B cell (primary cell): ENCODE measurements at regions not wholly inside any gene's neighbourhood (a gene's known extent, or its start where the extent isn't known, plus 50 kb on each side); places are given as distances from the start of the nearest gene placed in this dataset.

Source experiments
- CTCF ChIP-seq: fragments of 200-600 bp; IDR thresholded peaks from one replicate; pipeline ENCODE4 v1.8.0; 2022; ENCODE audit warnings: antibody characterized with exemption, mild to moderate bottlenecking
- EZH2 ChIP-seq: IDR thresholded peaks from 2 replicates; pipeline ENCODE4 v1.6.1; 2012; ENCODE audit warnings: borderline replicate concordance, low read depth, mild to moderate bottlenecking, moderate library complexity, low read length; ENCODE audit not compliant: insufficient read depth, poor library complexity, severe bottlenecking

DNA sequence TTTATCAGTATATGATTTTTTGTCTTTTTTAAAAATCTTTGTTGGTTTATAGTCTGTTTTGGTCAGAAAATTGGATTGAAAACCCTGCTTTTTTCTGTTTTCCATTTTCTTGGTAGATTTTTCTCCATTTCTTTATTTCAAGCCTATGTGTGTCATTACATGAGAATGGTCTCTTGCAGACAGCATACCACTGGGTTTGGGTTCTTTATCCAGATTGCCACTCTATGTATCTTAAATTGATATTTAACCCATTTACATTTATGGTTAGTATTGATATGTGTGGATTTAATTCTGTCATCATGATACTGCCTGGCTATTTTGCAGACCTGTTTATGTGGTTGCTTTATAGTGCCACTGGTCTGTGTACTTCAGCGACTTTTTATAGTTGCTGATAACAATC is 239.9 kb upstream of the NDST4 start:
- TF ChIP-seq CTCF, result no peak
- TF ChIP-seq EZH2, result no peak
